ENCODE measurements at regions not wholly inside any gene's neighbourhood (a gene's known extent, or its start where the extent isn't known, plus 50 kb on each side); places are given as distances from the start of the nearest gene placed in this dataset.

DNA sequence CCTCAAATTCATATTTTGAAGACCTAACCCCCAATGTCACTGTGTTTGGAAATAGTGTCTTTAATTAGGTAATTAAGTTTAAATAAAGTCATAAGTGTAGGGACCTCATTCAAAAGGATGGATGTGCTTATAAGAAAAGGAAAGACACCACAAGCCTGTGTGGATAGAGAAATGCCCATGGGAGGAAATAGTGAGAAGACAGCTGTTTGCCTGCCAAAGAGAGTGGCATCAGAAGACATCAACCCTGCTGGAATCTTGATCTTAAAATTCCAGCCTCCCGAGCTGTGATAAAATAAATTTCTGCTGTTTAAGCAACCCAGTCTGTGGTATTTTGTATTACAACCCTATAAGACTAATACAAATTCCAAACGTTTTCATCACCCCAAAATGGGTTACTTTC is 1867.9 kb upstream of the NUDT12 start:
- no peak for TF ChIP-seq NFIC (IDR thresholded peaks at IDR 0.05)
- no peak for TF ChIP-seq EP300 (IDR thresholded peaks at IDR 0.05; ENCODE audit: borderline replicate concordance)
- TF ChIP-seq EGR1 (IDR thresholded peaks at IDR 0.05) = no peak
- TF ChIP-seq, protein P1, sequence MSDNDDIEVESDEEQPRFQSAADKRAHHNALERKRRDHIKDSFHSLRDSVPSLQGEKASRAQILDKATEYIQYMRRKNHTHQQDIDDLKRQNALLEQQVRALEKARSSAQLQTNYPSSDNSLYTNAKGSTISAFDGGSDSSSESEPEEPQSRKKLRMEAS (IDR thresholded peaks at IDR 0.05) = no peak
- no peak for TF ChIP-seq YY1 (IDR thresholded peaks at IDR 0.05; ENCODE audit: low read depth)
- TF ChIP-seq, protein P2, sequence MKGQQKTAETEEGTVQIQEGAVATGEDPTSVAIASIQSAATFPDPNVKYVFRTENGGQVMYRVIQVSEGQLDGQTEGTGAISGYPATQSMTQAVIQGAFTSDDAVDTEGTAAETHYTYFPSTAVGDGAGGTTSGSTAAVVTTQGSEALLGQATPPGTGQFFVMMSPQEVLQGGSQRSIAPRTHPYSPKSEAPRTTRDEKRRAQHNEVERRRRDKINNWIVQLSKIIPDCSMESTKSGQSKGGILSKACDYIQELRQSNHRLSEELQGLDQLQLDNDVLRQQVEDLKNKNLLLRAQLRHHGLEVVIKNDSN (IDR thresholded peaks at IDR 0.05) = no peak
- TF ChIP-seq FOXM1 (IDR thresholded peaks at IDR 0.05; ENCODE audit: borderline replicate concordance, low read depth) = no peak
- TF ChIP-seq CREB1 (IDR thresholded peaks at IDR 0.05; ENCODE audit: low read depth) = no peak
- TF ChIP-seq, protein P3, sequence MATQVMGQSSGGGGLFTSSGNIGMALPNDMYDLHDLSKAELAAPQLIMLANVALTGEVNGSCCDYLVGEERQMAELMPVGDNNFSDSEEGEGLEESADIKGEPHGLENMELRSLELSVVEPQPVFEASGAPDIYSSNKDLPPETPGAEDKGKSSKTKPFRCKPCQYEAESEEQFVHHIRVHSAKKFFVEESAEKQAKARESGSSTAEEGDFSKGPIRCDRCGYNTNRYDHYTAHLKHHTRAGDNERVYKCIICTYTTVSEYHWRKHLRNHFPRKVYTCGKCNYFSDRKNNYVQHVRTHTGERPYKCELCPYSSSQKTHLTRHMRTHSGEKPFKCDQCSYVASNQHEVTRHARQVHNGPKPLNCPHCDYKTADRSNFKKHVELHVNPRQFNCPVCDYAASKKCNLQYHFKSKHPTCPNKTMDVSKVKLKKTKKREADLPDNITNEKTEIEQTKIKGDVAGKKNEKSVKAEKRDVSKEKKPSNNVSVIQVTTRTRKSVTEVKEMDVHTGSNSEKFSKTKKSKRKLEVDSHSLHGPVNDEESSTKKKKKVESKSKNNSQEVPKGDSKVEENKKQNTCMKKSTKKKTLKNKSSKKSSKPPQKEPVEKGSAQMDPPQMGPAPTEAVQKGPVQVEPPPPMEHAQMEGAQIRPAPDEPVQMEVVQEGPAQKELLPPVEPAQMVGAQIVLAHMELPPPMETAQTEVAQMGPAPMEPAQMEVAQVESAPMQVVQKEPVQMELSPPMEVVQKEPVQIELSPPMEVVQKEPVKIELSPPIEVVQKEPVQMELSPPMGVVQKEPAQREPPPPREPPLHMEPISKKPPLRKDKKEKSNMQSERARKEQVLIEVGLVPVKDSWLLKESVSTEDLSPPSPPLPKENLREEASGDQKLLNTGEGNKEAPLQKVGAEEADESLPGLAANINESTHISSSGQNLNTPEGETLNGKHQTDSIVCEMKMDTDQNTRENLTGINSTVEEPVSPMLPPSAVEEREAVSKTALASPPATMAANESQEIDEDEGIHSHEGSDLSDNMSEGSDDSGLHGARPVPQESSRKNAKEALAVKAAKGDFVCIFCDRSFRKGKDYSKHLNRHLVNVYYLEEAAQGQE (IDR thresholded peaks at IDR 0.05; ENCODE audit: low read depth) = no peak
- no peak for TF ChIP-seq TCF12 (IDR thresholded peaks at IDR 0.05; ENCODE audit: low read depth)
- no peak for TF ChIP-seq TAF1 (IDR thresholded peaks at IDR 0.05; ENCODE audit: low read depth)
- no peak for TF ChIP-seq RAD21 (IDR thresholded peaks at IDR 0.05; ENCODE audit: low read depth)
- no peak for TF ChIP-seq TEAD4 (IDR thresholded peaks at IDR 0.05)
- TF ChIP-seq CEBPB (IDR thresholded peaks at IDR 0.05) = no peak
- TF ChIP-seq ZBTB7A (IDR thresholded peaks at IDR 0.05; ENCODE audit: low read depth) = no peak

DNA sequence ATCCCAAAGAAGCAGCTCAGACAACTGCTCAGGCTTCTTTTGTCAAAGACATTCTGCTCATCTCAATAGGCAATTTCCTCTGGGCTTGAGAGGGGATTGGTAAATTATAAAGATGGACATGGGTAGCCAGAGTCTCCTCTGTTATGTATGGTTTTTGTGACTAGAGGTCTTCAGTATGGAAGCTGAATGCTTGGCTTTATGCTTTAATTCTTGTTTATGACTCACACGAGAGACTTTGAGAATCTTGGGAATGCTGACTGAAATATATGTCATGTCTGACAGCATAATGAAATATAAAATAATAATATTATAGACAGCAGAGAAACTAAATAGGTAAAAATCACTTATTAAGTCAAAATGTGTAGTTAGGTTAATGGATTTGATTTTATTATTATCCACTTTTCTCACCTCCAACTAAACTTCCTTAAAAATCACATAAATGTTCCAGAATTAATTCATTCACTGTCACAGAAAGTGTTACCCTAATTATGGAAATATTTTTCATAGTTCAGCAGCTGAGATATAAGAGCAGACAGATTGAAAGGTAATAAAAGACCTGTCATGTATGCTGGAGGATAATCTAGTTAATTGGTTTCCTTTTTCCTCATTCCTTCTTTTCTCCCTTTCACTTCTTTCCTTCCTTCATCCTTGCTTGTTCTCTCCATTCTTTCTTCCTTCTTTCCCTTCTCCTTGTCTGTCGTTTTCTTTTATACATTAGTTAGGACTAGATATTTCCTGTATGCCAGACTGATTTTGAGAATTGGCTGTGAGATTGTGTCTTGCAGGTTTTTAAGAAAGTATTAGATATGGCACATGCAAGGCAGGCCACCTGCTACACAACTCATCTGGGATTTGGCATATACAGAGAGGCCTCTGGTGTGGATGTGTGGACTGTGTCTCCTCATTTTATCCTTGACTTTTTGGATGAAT is 1866.1 kb upstream of the NUDT12 start:
- TF ChIP-seq CEBPB (IDR thresholded peaks at IDR 0.05) (no peak), EP300 (IDR thresholded peaks at IDR 0.05; ENCODE audit: borderline replicate concordance) (no peak), CREB1 (IDR thresholded peaks at IDR 0.05; ENCODE audit: low read depth) (no peak), TEAD4 (IDR thresholded peaks at IDR 0.05) (no peak), TCF12 (IDR thresholded peaks at IDR 0.05; ENCODE audit: low read depth) (no peak), NFIC (IDR thresholded peaks at IDR 0.05) (no peak), ZBTB7A (IDR thresholded peaks at IDR 0.05; ENCODE audit: low read depth) (no peak), YY1 (IDR thresholded peaks at IDR 0.05; ENCODE audit: low read depth) (no peak), RAD21 (IDR thresholded peaks at IDR 0.05; ENCODE audit: low read depth) (no peak), FOXM1 (IDR thresholded peaks at IDR 0.05; ENCODE audit: borderline replicate concordance, low read depth) (no peak), TAF1 (IDR thresholded peaks at IDR 0.05; ENCODE audit: low read depth) (no peak), EGR1 (IDR thresholded peaks at IDR 0.05) (no peak)
- TF ChIP-seq, protein P1 (IDR thresholded peaks at IDR 0.05) = no peak
- TF ChIP-seq, protein P2 (IDR thresholded peaks at IDR 0.05) = no peak
- TF ChIP-seq, protein P3 (IDR thresholded peaks at IDR 0.05; ENCODE audit: low read depth) = no peak

DNA sequence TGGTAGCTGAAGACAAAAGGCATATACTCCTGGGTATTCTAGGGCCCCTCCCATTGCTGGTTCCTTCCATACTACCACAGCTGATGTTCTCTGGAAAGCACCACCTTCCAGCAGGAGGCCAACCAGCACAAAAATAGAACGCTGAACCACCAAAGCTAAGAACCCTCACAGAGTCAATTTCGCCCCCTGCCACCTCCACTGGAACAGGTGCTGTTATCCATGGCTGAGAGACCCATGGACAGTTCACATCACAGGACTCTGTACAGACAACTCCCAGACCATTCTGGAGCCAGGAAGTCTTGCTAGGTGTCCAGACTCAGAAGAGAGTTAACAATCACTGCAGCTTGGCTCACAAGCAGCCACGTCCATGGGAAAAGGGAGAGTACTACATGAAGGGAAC is 1851.5 kb upstream of the NUDT12 start:
- TF ChIP-seq, protein P3 (IDR thresholded peaks at IDR 0.05; ENCODE audit: low read depth) = no peak
- TF ChIP-seq EP300 (IDR thresholded peaks at IDR 0.05; ENCODE audit: borderline replicate concordance) = no peak
- TF ChIP-seq CREB1 (IDR thresholded peaks at IDR 0.05; ENCODE audit: low read depth) = no peak
- TF ChIP-seq TEAD4 (IDR thresholded peaks at IDR 0.05) = no peak
- no peak for TF ChIP-seq RAD21 (IDR thresholded peaks at IDR 0.05; ENCODE audit: low read depth)
- TF ChIP-seq, protein P2 (IDR thresholded peaks at IDR 0.05) = no peak
- no peak for TF ChIP-seq YY1 (IDR thresholded peaks at IDR 0.05; ENCODE audit: low read depth)
- TF ChIP-seq TCF12 (IDR thresholded peaks at IDR 0.05; ENCODE audit: low read depth) = no peak
